BE2C (cell line): ENCODE measurements at regions not wholly inside any gene's neighbourhood (a gene's known extent, or its start where the extent isn't known, plus 50 kb on each side); places are given as distances from the start of the nearest gene placed in this dataset.

Experiments
- DNase-seq: peaks from one replicate; pipeline ENCODE4 v3.0.0-alpha.2; 2020
- H3K27me3 ChIP-seq: fragments of 250-450 bp; sonication (Bioruptor Pico); 2 replicates; pipeline ENCODE4 v1.5.1; 2020; ENCODE audit warnings: mild to moderate bottlenecking
- H3K36me3 ChIP-seq: fragments of 250-450 bp; sonication (Bioruptor Pico); 2 replicates; pipeline ENCODE4 v1.5.1; 2020; ENCODE audit warnings: mild to moderate bottlenecking
- H3K4me1 ChIP-seq: fragments of 250-450 bp; sonication (Bioruptor Pico); 2 replicates; pipeline ENCODE4 v1.5.1; 2020
- H3K4me3 ChIP-seq: 2 replicates; pipeline ENCODE4 v1.5.1; 2011; ENCODE audit warnings: low read depth, low read length
- H3K9me3 ChIP-seq: fragments of 250-450 bp; sonication (Bioruptor Pico); 2 replicates; pipeline ENCODE4 v1.5.1; 2020
- TF ChIP-seq, protein P1 (sequence below): IDR thresholded peaks from 2 replicates; pipeline ENCODE4 v1.5.1; 2012; ENCODE audit warnings: mild to moderate bottlenecking, low read depth, low read length

GRCh38 chr18:8554354-8554753, 54.9 kb upstream of the RAB12 start:
- H3K4me3 ChIP-seq, result no peak overlapping the region
- no peak for DNase-seq
- TF ChIP-seq, protein P1, sequence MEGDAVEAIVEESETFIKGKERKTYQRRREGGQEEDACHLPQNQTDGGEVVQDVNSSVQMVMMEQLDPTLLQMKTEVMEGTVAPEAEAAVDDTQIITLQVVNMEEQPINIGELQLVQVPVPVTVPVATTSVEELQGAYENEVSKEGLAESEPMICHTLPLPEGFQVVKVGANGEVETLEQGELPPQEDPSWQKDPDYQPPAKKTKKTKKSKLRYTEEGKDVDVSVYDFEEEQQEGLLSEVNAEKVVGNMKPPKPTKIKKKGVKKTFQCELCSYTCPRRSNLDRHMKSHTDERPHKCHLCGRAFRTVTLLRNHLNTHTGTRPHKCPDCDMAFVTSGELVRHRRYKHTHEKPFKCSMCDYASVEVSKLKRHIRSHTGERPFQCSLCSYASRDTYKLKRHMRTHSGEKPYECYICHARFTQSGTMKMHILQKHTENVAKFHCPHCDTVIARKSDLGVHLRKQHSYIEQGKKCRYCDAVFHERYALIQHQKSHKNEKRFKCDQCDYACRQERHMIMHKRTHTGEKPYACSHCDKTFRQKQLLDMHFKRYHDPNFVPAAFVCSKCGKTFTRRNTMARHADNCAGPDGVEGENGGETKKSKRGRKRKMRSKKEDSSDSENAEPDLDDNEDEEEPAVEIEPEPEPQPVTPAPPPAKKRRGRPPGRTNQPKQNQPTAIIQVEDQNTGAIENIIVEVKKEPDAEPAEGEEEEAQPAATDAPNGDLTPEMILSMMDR, result no peak
- no peaks in the 10 kb centered on the region for H3K36me3 ChIP-seq
- no peaks in the 10 kb centered on the region for H3K9me3 ChIP-seq
- no peaks in the 10 kb centered on the region for H3K4me1 ChIP-seq
- no peaks in the 10 kb centered on the region for H3K27me3 ChIP-seq

DNA sequence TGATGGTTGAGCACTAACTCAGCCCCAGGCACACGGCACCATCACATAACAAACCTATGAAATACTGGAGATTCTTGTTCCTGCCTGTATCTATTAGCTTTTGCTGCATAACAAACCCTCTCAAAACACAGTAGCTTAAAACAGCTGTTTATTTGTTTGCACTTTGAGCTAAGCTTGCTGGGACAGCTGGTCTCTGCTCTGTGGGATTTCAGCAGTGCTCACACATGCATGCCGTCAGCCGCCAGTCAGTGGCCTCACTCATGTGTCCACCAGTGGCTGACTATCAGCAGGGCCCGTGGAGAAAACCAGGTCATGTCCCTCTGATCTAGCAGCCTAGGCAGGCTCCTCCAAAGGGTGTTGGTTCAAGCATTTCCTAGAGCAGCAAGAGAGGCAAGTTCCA, 52.8 kb upstream of the RAB12 start:
- no peak for DNase-seq
- Histone ChIP-seq H3K36me3 (no peaks in the 10 kb centered on the region), H3K4me1 (no peaks in the 10 kb centered on the region), H3K4me3 (no peak overlapping the region), H3K9me3 (no peaks in the 10 kb centered on the region), H3K27me3 (no peaks in the 10 kb centered on the region)
- TF ChIP-seq, protein P1, result no peak
